PFSK-1 (cell line): ENCODE measurements at regions not wholly inside any gene's neighbourhood (a gene's known extent, or its start where the extent isn't known, plus 50 kb on each side); places are given as distances from the start of the nearest gene placed in this dataset.

ENCODE experiments used
- FOXP2 ChIP-seq: optimal IDR thresholded peaks from 2 replicates; pipeline ENCODE3; 2011; ENCODE audit warnings: borderline replicate concordance, control low read depth, inconsistent platforms; ENCODE audit not compliant: insufficient read depth; ENCODE audit errors: extremely low read length, extremely low read depth
- POLR2AphosphoS5 ChIP-seq: IDR thresholded peaks from 2 replicates; pipeline ENCODE4 v1.6.1; 2012; ENCODE audit warnings: low read depth, mild to moderate bottlenecking, control low read depth, low read length, moderate library complexity
- SIN3A ChIP-seq: IDR thresholded peaks from 2 replicates; pipeline ENCODE4 v1.6.1; 2012; ENCODE audit warnings: mild to moderate bottlenecking, low read length, moderate library complexity, borderline replicate concordance; ENCODE audit not compliant: insufficient read depth
- TAF1 ChIP-seq: IDR thresholded peaks from 2 replicates; pipeline ENCODE4 v1.6.1; 2012; ENCODE audit warnings: low read length, control low read depth, borderline replicate concordance; ENCODE audit not compliant: insufficient read depth
- TF ChIP-seq, protein P1 (sequence below), 2 experiments: IDR thresholded peaks; 2 replicates each; pipeline versions ENCODE4 v1.6.1 to v1.8.0; 2011 to 2012; ENCODE audit warnings: low read depth in 2 of 2, low read length in 2 of 2, control low read depth in 1 of 2, inconsistent platforms in 1 of 2, mild to moderate bottlenecking in 1 of 2, moderate library complexity in 1 of 2; ENCODE audit not compliant: insufficient read depth in 1 of 2

- no peak for TF ChIP-seq POLR2AphosphoS5
- TF ChIP-seq, protein P1, sequence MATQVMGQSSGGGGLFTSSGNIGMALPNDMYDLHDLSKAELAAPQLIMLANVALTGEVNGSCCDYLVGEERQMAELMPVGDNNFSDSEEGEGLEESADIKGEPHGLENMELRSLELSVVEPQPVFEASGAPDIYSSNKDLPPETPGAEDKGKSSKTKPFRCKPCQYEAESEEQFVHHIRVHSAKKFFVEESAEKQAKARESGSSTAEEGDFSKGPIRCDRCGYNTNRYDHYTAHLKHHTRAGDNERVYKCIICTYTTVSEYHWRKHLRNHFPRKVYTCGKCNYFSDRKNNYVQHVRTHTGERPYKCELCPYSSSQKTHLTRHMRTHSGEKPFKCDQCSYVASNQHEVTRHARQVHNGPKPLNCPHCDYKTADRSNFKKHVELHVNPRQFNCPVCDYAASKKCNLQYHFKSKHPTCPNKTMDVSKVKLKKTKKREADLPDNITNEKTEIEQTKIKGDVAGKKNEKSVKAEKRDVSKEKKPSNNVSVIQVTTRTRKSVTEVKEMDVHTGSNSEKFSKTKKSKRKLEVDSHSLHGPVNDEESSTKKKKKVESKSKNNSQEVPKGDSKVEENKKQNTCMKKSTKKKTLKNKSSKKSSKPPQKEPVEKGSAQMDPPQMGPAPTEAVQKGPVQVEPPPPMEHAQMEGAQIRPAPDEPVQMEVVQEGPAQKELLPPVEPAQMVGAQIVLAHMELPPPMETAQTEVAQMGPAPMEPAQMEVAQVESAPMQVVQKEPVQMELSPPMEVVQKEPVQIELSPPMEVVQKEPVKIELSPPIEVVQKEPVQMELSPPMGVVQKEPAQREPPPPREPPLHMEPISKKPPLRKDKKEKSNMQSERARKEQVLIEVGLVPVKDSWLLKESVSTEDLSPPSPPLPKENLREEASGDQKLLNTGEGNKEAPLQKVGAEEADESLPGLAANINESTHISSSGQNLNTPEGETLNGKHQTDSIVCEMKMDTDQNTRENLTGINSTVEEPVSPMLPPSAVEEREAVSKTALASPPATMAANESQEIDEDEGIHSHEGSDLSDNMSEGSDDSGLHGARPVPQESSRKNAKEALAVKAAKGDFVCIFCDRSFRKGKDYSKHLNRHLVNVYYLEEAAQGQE (IDR thresholded peaks at IDR 0.05; ENCODE audit: insufficient read depth in 1 of 2, low read depth in 2 of 2, low read length in 2 of 2), result no peak
- no peak for TF ChIP-seq TAF1
- TF ChIP-seq FOXP2, result no peak
- TF ChIP-seq SIN3A, result no peak
These were observed 342.8 kb upstream of the BOD1L1 start for GRCh38 chr4:13970349-13970748.
